Endothelial cell of umbilical vein (primary cell): ENCODE measurements at regions not wholly inside any gene's neighbourhood (a gene's known extent, or its start where the extent isn't known, plus 50 kb on each side); places are given as distances from the start of the nearest gene placed in this dataset.

ENCODE experiments used
- BruUV-seq: library from RNA; stranded (reverse); fragments of 400-500 nt; replicated peaks from 2 replicates; lab custom pipeline; 2021; lab: Mats Ljungman, UMichigan
- CTCF ChIA-PET: fragments of 300-600, 350-600 bp; sonication (Branson Sonifier 250); formaldehyde crosslinking; loops from one replicate; lab custom pipeline; 2021; ENCODE audit warnings: antibody characterized with exemption, inconsistent platforms; lab: Charles Lee
- POLR2A ChIA-PET: fragments of 300-600, 350-600 bp; sonication (Branson Sonifier 250); formaldehyde crosslinking; loops from one replicate; lab custom pipeline; 2021; ENCODE audit warnings: antibody characterized with exemption, inconsistent platforms; lab: Charles Lee
- DNase-seq: peaks from one replicate; pipeline ENCODE4 v3.0.0-alpha.2; 2011; ENCODE audit warnings: low read depth, low spot score
- FAIRE-seq: peaks from 2 replicates; lab custom pipeline; 2011; peaks lifted over from hg19 to GRCh38; lab: Jason Lieb, UNC
- H2AFZ ChIP-seq: 2 replicates; pipeline ENCODE4 v1.6.0; 2012; ENCODE audit warnings: low read depth, low read length, control low read depth, inconsistent platforms
- H3K27ac ChIP-seq: 2 replicates; pipeline ENCODE4 v1.5.1; 2011; ENCODE audit warnings: low read depth, mild to moderate bottlenecking, control low read depth, low read length, moderate library complexity; ENCODE audit not compliant: insufficient read depth
- H3K27me3 ChIP-seq, 2 experiments: 2 replicates each; pipeline versions ENCODE4 v1.6.0 to v1.6.1; 2011; ENCODE audit warnings: low read length in 2 of 2, mixed read lengths in 1 of 2; ENCODE audit not compliant: control insufficient read depth in 2 of 2, insufficient read depth in 2 of 2
- H3K36me3 ChIP-seq, 2 experiments: 2 replicates in 1 of 2; 3 replicates in 1 of 2; pipeline ENCODE4 v1.5.1; 2011; ENCODE audit warnings: low read length in 2 of 2, mild to moderate bottlenecking in 1 of 2, moderate library complexity in 1 of 2; ENCODE audit not compliant: control insufficient read depth in 2 of 2, insufficient read depth in 2 of 2; ENCODE audit errors: extremely low read depth in 1 of 2
- H3K4me1 ChIP-seq: 3 replicates; pipeline ENCODE4 v1.5.1; 2011; ENCODE audit warnings: mild to moderate bottlenecking, low read length; ENCODE audit not compliant: control insufficient read depth, insufficient read depth; ENCODE audit errors: extremely low read depth
- H3K4me2 ChIP-seq: 2 replicates; pipeline ENCODE4 v1.6.1; 2011; ENCODE audit warnings: low read length, control low read depth, mixed read lengths; ENCODE audit not compliant: insufficient read depth
- H3K4me3 ChIP-seq, 3 experiments: fragments of 200-600 bp in 1 of 3; sonication (generic), shearing (Covaris generic) in 1 of 3; replicated peaks in 1 of 3; 2 replicates each; pipeline ENCODE4 v1.5.1; 2011 to 2016; ENCODE audit warnings: control low read depth in 3 of 3, low read length in 3 of 3, mild to moderate bottlenecking in 2 of 3, inconsistent platforms in 1 of 3, low read depth in 1 of 3, moderate library complexity in 1 of 3; ENCODE audit not compliant: insufficient read depth in 1 of 3
- H3K79me2 ChIP-seq: 2 replicates; pipeline ENCODE4 v1.6.0; 2012; ENCODE audit warnings: low read length, inconsistent platforms; ENCODE audit not compliant: control insufficient read depth, insufficient read depth
- H3K9ac ChIP-seq: replicated peaks from 2 replicates; pipeline ENCODE3; 2011; ENCODE audit warnings: low read length, control low read depth; ENCODE audit not compliant: insufficient read depth; ENCODE audit errors: extremely low read depth
- H3K9me1 ChIP-seq: replicated peaks from 3 replicates; pipeline ENCODE4 v1.6.0; 2011; ENCODE audit warnings: mild to moderate bottlenecking, low read length; ENCODE audit not compliant: control insufficient read depth, insufficient read depth; ENCODE audit errors: extremely low read depth
- H3K9me3 ChIP-seq: replicated peaks from 2 replicates; pipeline ENCODE4 v1.5.1; 2012; ENCODE audit warnings: low read length, inconsistent platforms; ENCODE audit not compliant: control insufficient read depth, insufficient read depth
- H4K20me1 ChIP-seq: replicated peaks from 2 replicates; pipeline ENCODE3; 2011; ENCODE audit warnings: mild to moderate bottlenecking, low read length; ENCODE audit not compliant: control insufficient read depth, insufficient read depth; ENCODE audit errors: extremely low read depth
- EZH2 ChIP-seq: IDR thresholded peaks from 2 replicates; pipeline ENCODE4 v1.6.1; 2012; ENCODE audit warnings: borderline replicate concordance, low read depth, mild to moderate bottlenecking, moderate library complexity, low read length, inconsistent platforms; ENCODE audit not compliant: severe bottlenecking
- FOS ChIP-seq: IDR thresholded peaks from 2 replicates; pipeline ENCODE4 v1.6.1; 2011; ENCODE audit warnings: mild to moderate bottlenecking, low read length, moderate library complexity, borderline replicate concordance; ENCODE audit not compliant: insufficient read depth
- GATA2 ChIP-seq: IDR thresholded peaks from 2 replicates; pipeline ENCODE4 v1.7.0; 2011; ENCODE audit warnings: low read depth, mild to moderate bottlenecking, moderate library complexity, mixed read lengths, low read length; ENCODE audit not compliant: insufficient read length, insufficient read depth
- JUN ChIP-seq: IDR thresholded peaks from 2 replicates; pipeline ENCODE4 v1.6.1; 2011; ENCODE audit warnings: borderline replicate concordance, low read depth; ENCODE audit not compliant: insufficient read length, insufficient read depth
- MAX ChIP-seq: IDR thresholded peaks from 2 replicates; pipeline ENCODE4 v1.6.1; 2011; ENCODE audit not compliant: insufficient read depth, insufficient read length
- MYC ChIP-seq: IDR thresholded peaks from one replicate; pipeline ENCODE4 v1.6.1; 2011; ENCODE audit warnings: mild to moderate bottlenecking, low read depth, low read length
- POLR2A ChIP-seq: IDR thresholded peaks from 2 replicates; pipeline ENCODE4 v1.6.1; 2012; ENCODE audit warnings: low read depth, mild to moderate bottlenecking, control low read depth, low read length
- POLR2AphosphoS5 ChIP-seq: IDR thresholded peaks from 2 replicates; pipeline ENCODE4 v1.6.1; 2012; ENCODE audit warnings: low read depth, mild to moderate bottlenecking, control low read depth, low read length, moderate library complexity; ENCODE audit not compliant: insufficient read depth
- dilution Hi-C: fragments of 300-500 bp; cut with MboI; formaldehyde crosslinking; loops from one replicate; pipeline ENCODE4 v1.15.0; 2019; ENCODE audit warnings: low sequenced_read_pairs; ENCODE audit not compliant: extremely low pct_ligation_motif_present
- intact Hi-C: fragments of 100-400 bp; cut with micrococcal nuclease; formaldehyde crosslinking; loops from one replicate; pipeline ENCODE4 v1.10.0; 2022
- TF ChIP-seq, protein P1 (sequence below), 2 donors: IDR thresholded peaks; 1 replicate in 1 of 2; 2 replicates in 1 of 2; pipeline ENCODE4 v1.5.1; 2011; ENCODE audit warnings: low read length in 2 of 2, mild to moderate bottlenecking in 2 of 2, moderate library complexity in 2 of 2, control low read depth in 1 of 2, inconsistent platforms in 1 of 2, low read depth in 1 of 2; ENCODE audit not compliant: insufficient read depth in 1 of 2; ENCODE audit errors: extremely low read depth in 1 of 2

DNA sequence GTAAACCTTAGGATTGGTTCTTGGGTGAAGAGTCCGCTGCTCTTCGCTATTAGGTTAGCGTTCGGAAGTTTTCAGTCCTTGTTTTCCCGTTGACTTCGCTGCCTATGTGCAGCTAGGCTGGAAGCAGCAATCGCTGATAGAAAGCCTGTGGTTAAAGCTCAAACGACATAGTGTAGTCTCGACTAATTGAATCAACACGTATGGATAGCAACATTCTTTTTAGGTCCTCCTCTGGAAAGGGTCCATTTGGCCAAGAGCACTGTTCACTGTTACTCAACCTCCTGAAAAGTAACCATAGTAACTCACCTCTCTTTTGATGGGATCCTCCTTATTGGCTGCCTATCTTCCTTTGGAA, 355.5 kb downstream of the SNAPC1 start:
- H3K79me2 ChIP-seq: no peaks in the 10 kb centered on the region
- H3K27me3 ChIP-seq: peaks cover 54 to 74% of the 10 kb centered on the region in 2 experiments
- no peak for TF ChIP-seq POLR2A
- no peak for TF ChIP-seq GATA2
- no peak for TF ChIP-seq POLR2AphosphoS5
- TF ChIP-seq MAX: no peak
- TF ChIP-seq, protein P1, sequence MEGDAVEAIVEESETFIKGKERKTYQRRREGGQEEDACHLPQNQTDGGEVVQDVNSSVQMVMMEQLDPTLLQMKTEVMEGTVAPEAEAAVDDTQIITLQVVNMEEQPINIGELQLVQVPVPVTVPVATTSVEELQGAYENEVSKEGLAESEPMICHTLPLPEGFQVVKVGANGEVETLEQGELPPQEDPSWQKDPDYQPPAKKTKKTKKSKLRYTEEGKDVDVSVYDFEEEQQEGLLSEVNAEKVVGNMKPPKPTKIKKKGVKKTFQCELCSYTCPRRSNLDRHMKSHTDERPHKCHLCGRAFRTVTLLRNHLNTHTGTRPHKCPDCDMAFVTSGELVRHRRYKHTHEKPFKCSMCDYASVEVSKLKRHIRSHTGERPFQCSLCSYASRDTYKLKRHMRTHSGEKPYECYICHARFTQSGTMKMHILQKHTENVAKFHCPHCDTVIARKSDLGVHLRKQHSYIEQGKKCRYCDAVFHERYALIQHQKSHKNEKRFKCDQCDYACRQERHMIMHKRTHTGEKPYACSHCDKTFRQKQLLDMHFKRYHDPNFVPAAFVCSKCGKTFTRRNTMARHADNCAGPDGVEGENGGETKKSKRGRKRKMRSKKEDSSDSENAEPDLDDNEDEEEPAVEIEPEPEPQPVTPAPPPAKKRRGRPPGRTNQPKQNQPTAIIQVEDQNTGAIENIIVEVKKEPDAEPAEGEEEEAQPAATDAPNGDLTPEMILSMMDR (IDR thresholded peaks at IDR 0.05; ENCODE audit: extremely low read depth in 1 of 2, insufficient read depth in 1 of 2, low read depth in 1 of 2, low read length in 2 of 2): no peak
- TF ChIP-seq EZH2: no peak
- no peak for TF ChIP-seq JUN
- no peak for TF ChIP-seq MYC
- no peak for TF ChIP-seq FOS
- H3K9me1 ChIP-seq: no peaks in the 10 kb centered on the region
- FAIRE-seq (no peak), DNase-seq (no peak)
- dilution Hi-C loops: no loop called here
- no peak overlapping the region for H3K4me2 ChIP-seq
- no peaks in the 10 kb centered on the region for H4K20me1 ChIP-seq
- no TSS peak for BruUV-seq
- ChIA-PET POLR2A (no interaction called here), CTCF (interaction anchor here (0.9 to 2.1 kb wide), 3 partner anchors 9 to 13 kb away, joined by 3 to 11 read pairs (median 4); no protein-coding TSS in a partner anchor)
- H3K4me3 ChIP-seq: no peak overlapping the region
- H3K27ac ChIP-seq: no peak overlapping the region
- no peak overlapping the region for H2AFZ ChIP-seq
- no peak overlapping the region for H3K9ac ChIP-seq
- no peaks in the 10 kb centered on the region for H3K4me1 ChIP-seq
- H3K9me3 ChIP-seq: no peaks in the 10 kb centered on the region
- intact Hi-C loops: no loop called here
- no peaks in the 10 kb centered on the region for H3K36me3 ChIP-seq
